22Rv1 (cell line): ENCODE measurements at regions not wholly inside any gene's neighbourhood (a gene's known extent, or its start where the extent isn't known, plus 50 kb on each side); places are given as distances from the start of the nearest gene placed in this dataset.

Source experiments
- ZFX ChIP-seq: fragments of 450-650 bp; IDR thresholded peaks from 2 replicates; pipeline ENCODE4 v1.6.1; 2017; ENCODE audit warnings: antibody characterized with exemption, borderline replicate concordance
- TF ChIP-seq, protein P1 (sequence below): fragments of 450-650 bp; IDR thresholded peaks from 2 replicates; pipeline ENCODE4 v1.5.1; 2017; ENCODE audit warnings: mild to moderate bottlenecking

DNA sequence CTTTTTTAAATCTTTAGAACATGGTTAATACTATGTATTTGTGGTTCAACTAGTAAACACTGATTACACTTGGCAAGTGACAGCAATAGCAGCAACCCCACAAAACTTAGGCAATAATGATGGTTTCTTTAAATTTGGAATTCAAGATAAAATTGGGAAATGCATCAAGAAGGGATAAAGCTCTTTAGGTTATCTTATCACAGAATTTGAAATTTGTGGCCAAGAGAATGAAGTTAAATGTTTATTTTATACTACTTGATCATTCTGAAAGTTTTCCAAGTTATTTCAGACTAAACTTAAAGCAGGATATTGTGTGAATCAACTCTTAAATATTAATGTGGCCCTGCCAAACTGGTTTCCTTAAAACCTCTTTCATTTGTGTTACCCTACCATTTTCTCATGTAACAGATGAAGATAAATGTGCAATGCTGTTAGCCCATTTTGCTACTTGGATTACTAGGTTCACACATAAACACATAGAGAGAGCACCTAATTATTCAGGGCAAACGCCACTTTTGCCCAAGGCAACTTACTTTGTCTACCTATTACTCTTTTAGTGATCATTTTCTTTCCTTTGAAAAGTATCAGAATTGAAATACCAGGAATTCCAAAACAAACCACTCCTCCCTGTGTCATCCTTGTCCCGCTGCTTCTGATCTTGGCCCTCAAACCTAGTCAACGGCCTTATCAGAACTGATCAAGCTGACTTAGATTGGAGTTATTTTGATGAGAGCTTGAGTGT, 186.7 kb upstream of the TENT5A start:
- TF ChIP-seq, protein P1, sequence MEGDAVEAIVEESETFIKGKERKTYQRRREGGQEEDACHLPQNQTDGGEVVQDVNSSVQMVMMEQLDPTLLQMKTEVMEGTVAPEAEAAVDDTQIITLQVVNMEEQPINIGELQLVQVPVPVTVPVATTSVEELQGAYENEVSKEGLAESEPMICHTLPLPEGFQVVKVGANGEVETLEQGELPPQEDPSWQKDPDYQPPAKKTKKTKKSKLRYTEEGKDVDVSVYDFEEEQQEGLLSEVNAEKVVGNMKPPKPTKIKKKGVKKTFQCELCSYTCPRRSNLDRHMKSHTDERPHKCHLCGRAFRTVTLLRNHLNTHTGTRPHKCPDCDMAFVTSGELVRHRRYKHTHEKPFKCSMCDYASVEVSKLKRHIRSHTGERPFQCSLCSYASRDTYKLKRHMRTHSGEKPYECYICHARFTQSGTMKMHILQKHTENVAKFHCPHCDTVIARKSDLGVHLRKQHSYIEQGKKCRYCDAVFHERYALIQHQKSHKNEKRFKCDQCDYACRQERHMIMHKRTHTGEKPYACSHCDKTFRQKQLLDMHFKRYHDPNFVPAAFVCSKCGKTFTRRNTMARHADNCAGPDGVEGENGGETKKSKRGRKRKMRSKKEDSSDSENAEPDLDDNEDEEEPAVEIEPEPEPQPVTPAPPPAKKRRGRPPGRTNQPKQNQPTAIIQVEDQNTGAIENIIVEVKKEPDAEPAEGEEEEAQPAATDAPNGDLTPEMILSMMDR, result no peak
- no peak for TF ChIP-seq ZFX
